HEK293T (cell line): ENCODE measurements at regions not wholly inside any gene's neighbourhood (a gene's known extent, or its start where the extent isn't known, plus 50 kb on each side); places are given as distances from the start of the nearest gene placed in this dataset.

Experiments
- ARNT ChIP-seq: fragments of 450-650 bp; IDR thresholded peaks from 2 replicates; pipeline ENCODE4 v1.6.1; 2017; ENCODE audit warnings: mild to moderate bottlenecking
- BHLHE40 ChIP-seq: fragments of 450-650 bp; IDR thresholded peaks from 2 replicates; pipeline ENCODE4 v1.6.1; 2016; ENCODE audit warnings: mild to moderate bottlenecking, moderate library complexity, borderline replicate concordance
- CTBP1 ChIP-seq: fragments of 450-650 bp; IDR thresholded peaks from 2 replicates; pipeline ENCODE4 v1.6.1; 2016; ENCODE audit warnings: borderline replicate concordance
- ELF4 ChIP-seq: fragments of 450-650 bp; IDR thresholded peaks from 2 replicates; pipeline ENCODE4 v1.6.1; 2017; ENCODE audit warnings: antibody characterized with exemption
- FOXA1 ChIP-seq: fragments of 450-650 bp; IDR thresholded peaks from 2 replicates; pipeline ENCODE4 v1.6.1; 2016; ENCODE audit warnings: mild to moderate bottlenecking
- FOXK2 ChIP-seq: fragments of 450-650 bp; IDR thresholded peaks from 2 replicates; pipeline ENCODE4 v1.6.1; 2016; ENCODE audit warnings: mild to moderate bottlenecking
- FOXM1 ChIP-seq: fragments of 450-650 bp; IDR thresholded peaks from 2 replicates; pipeline ENCODE4 v1.6.1; 2017; ENCODE audit warnings: mild to moderate bottlenecking, borderline replicate concordance
- HDGF ChIP-seq: fragments of 450-650 bp; IDR thresholded peaks from 2 replicates; pipeline ENCODE4 v1.6.1; 2017; ENCODE audit warnings: antibody characterized with exemption, borderline replicate concordance
- LEF1 ChIP-seq: fragments of 450-650 bp; IDR thresholded peaks from 2 replicates; pipeline ENCODE4 v1.6.1; 2017; ENCODE audit warnings: mild to moderate bottlenecking, borderline replicate concordance
- NFRKB ChIP-seq: fragments of 450-650 bp; IDR thresholded peaks from 2 replicates; pipeline ENCODE4 v1.6.1; 2016; ENCODE audit warnings: mild to moderate bottlenecking, moderate library complexity
- SP1 ChIP-seq: fragments of 450-650 bp; IDR thresholded peaks from 2 replicates; pipeline ENCODE4 v1.6.1; 2017
- SUZ12 ChIP-seq: fragments of 450-650 bp; IDR thresholded peaks from 2 replicates; pipeline ENCODE4 v1.6.1; 2016; ENCODE audit warnings: mild to moderate bottlenecking
- ZNF384 ChIP-seq: fragments of 450-650 bp; IDR thresholded peaks from 2 replicates; pipeline ENCODE4 v1.6.1; 2016

- TF ChIP-seq FOXA1 = no peak
- no peak for TF ChIP-seq FOXM1
- TF ChIP-seq ZNF384 = no peak
- no peak for TF ChIP-seq SUZ12
- TF ChIP-seq LEF1 = no peak
- TF ChIP-seq FOXK2 = no peak
- no peak for TF ChIP-seq CTBP1
- no peak for TF ChIP-seq SP1
- TF ChIP-seq ELF4 = no peak
- TF ChIP-seq HDGF = no peak
- no peak for TF ChIP-seq BHLHE40
- TF ChIP-seq NFRKB = no peak
- no peak for TF ChIP-seq ARNT
Observed at GRCh38 chr18:43606795-43607194, 329.5 kb upstream of the SYT4 start.
